HCT116 (cell line): ENCODE measurements at regions not wholly inside any gene's neighbourhood (a gene's known extent, or its start where the extent isn't known, plus 50 kb on each side); places are given as distances from the start of the nearest gene placed in this dataset.

Source experiments
- CTCF ChIP-seq, 3 experiments: fragments of 200-600 bp in 1 of 3; sonication (generic) in 1 of 3; IDR thresholded peaks in 2 of 3; conservative IDR thresholded peaks in 1 of 3; 2 replicates each; pipeline ENCODE4 v1.5.1; 2012 to 2017; ENCODE audit warnings: low read depth in 2 of 3, low read length in 2 of 3, antibody characterized with exemption in 1 of 3, borderline replicate concordance in 1 of 3, control low read depth in 1 of 3, mild to moderate bottlenecking in 1 of 3, mixed read lengths in 1 of 3, mixed run types in 1 of 3, moderate library complexity in 1 of 3; ENCODE audit not compliant: insufficient read depth in 1 of 3
- MAX ChIP-seq: IDR thresholded peaks from 2 replicates; pipeline ENCODE4 v1.6.1; 2012
- POLR2A ChIP-seq: IDR thresholded peaks from 2 replicates; pipeline ENCODE4 v1.7.0; 2011; ENCODE audit warnings: borderline replicate concordance; ENCODE audit not compliant: insufficient read depth, insufficient read length; ENCODE audit errors: extremely low read depth
- POLR2AphosphoS5 ChIP-seq: IDR thresholded peaks from 2 replicates; pipeline ENCODE4 v1.6.1; 2011; ENCODE audit warnings: mild to moderate bottlenecking, low read depth, low read length, moderate library complexity

- TF ChIP-seq POLR2AphosphoS5 (no peak), MAX (no peak), POLR2A (no peak), CTCF (IDR thresholded peaks at IDR 0.05 in 2 of 3, conservative IDR thresholded peaks at IDR 0.05 in 1 of 3; ENCODE audit: borderline replicate concordance in 1 of 3, insufficient read depth in 1 of 3, low read depth in 2 of 3, low read length in 2 of 3) (no peak)
These were observed 324.7 kb upstream of the RARB start for GRCh38 chr3:25103391-25103790.
